GM12864 (cell line): ENCODE measurements at regions not wholly inside any gene's neighbourhood (a gene's known extent, or its start where the extent isn't known, plus 50 kb on each side); places are given as distances from the start of the nearest gene placed in this dataset.

Experiments used
- DNase-seq: peaks from one replicate; pipeline ENCODE4 v3.0.0-alpha.2; 2011; ENCODE audit warnings: low read depth
- H3K4me3 ChIP-seq: 2 replicates; pipeline ENCODE4 v1.5.1; 2011; ENCODE audit warnings: mild to moderate bottlenecking, low read depth, low read length, control low read depth
- CTCF ChIP-seq: IDR thresholded peaks from 2 replicates; pipeline ENCODE4 v1.5.1; 2011; ENCODE audit warnings: low read depth, mild to moderate bottlenecking, moderate library complexity, low read length, control low read depth, inconsistent platforms; ENCODE audit errors: missing control alignments

GRCh38 chr14:80003138-80003537, 208.2 kb downstream of the DIO2 start:
- no peak for DNase-seq
- no peak for TF ChIP-seq CTCF
- H3K4me3 ChIP-seq: no peak overlapping the region

GRCh38 chr14:79997509-79998208, 213.6 kb downstream of the DIO2 start:
- H3K4me3 ChIP-seq: no peak overlapping the region
- TF ChIP-seq CTCF: no peak
- no peak for DNase-seq

- DNase-seq: no peak
- no peak overlapping the region for H3K4me3 ChIP-seq
- TF ChIP-seq CTCF: no peak
Measured at GRCh38 chr14:79992407-79993198, 218.7 kb downstream of the DIO2 start.

- no peak for TF ChIP-seq CTCF
- DNase-seq: no peak
Measured at GRCh38 chr14:79991866-79992265, 219.4 kb downstream of the DIO2 start.

GRCh38 chr14:79989990-79990389, 221.3 kb downstream of the DIO2 start:
- H3K4me3 ChIP-seq: no peak overlapping the region
- TF ChIP-seq CTCF: no peak
- no peak for DNase-seq

More at GRCh38 chr14:79991866-79992265, 219.4 kb downstream of the DIO2 start:
- H3K4me3 ChIP-seq: no peak overlapping the region

GRCh38 chr14:79986251-79986650, 225.1 kb downstream of the DIO2 start:
- H3K4me3 ChIP-seq: no peak overlapping the region
- no peak for TF ChIP-seq CTCF
- DNase-seq: no peak
